ENCODE measurements at regions not wholly inside any gene's neighbourhood (a gene's known extent, or its start where the extent isn't known, plus 50 kb on each side); places are given as distances from the start of the nearest gene placed in this dataset.

GRCh38 chr6:41466437-41466990 is 79.7 kb upstream of the FOXP4 start:
- FAIRE-seq (no peak), ATAC-seq (no peak), DNase-seq (ENCODE audit: low read depth in 1 of 2, low spot score in 1 of 2) (no peak)
- 40% methylated on average over 2 of the region's 2 CpGs for WGBS (ENCODE audit: missing lambda C conversion rate)
- Histone ChIP-seq H3K4me2 (no peak overlapping the region), H3K27ac (no peak overlapping the region), H3K4me1 (peaks cover 7% of the 10 kb centered on the region; the same call in 2 of the 3 replicates), H3K9me3 (no peaks in the 10 kb centered on the region), H3K4me3 (no peak overlapping the region)
- ChIA-PET CTCF (interaction anchor here (2.0 kb wide), 1 partner anchor 42 kb away, joined by 7 read pairs; no protein-coding TSS in a partner anchor), POLR2A (no interaction called here)
- no peak for TF ChIP-seq ESRRA (IDR thresholded peaks at IDR 0.05; ENCODE audit: borderline replicate concordance, low read length)
- TF ChIP-seq CBX8 (IDR thresholded peaks at IDR 0.05): no peak
- TF ChIP-seq RFX5 (IDR thresholded peaks at IDR 0.05): no peak
- TF ChIP-seq, protein P1, sequence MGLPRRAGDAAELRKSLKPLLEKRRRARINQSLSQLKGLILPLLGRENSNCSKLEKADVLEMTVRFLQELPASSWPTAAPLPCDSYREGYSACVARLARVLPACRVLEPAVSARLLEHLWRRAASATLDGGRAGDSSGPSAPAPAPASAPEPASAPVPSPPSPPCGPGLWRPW (IDR thresholded peaks at IDR 0.05): no peak
- TF ChIP-seq CHD4 (IDR thresholded peaks at IDR 0.05; ENCODE audit: borderline replicate concordance): no peak
- TF ChIP-seq CHD2 (IDR thresholded peaks at IDR 0.05; ENCODE audit: low read length, partially characterized antibody): no peak
- no peak for TF ChIP-seq E2F6 (IDR thresholded peaks at IDR 0.05; ENCODE audit: borderline replicate concordance, low read depth)
- TF ChIP-seq, protein P2, sequence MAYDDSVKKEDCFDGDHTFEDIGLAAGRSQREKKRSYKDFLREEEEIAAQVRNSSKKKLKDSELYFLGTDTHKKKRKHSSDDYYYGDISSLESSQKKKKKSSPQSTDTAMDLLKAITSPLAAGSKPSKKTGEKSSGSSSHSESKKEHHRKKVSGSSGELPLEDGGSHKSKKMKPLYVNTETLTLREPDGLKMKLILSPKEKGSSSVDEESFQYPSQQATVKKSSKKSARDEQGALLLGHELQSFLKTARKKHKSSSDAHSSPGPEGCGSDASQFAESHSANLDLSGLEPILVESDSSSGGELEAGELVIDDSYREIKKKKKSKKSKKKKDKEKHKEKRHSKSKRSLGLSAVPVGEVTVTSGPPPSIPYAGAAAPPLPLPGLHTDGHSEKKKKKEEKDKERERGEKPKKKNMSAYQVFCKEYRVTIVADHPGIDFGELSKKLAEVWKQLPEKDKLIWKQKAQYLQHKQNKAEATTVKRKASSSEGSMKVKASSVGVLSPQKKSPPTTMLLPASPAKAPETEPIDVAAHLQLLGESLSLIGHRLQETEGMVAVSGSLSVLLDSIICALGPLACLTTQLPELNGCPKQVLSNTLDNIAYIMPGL (CRISPR knock-in tag; IDR thresholded peaks at IDR 0.05; ENCODE audit: borderline replicate concordance): no peak
- no peak for TF ChIP-seq ZFP36 (IDR thresholded peaks at IDR 0.05; ENCODE audit: borderline replicate concordance, partially characterized antibody)
- no peak for TF ChIP-seq HDAC2 (IDR thresholded peaks at IDR 0.05)
- no peak for TF ChIP-seq TP53 (CRISPR knock-in tag; IDR thresholded peaks at IDR 0.05)
- no peak for TF ChIP-seq KDM5A (IDR thresholded peaks at IDR 0.05)
- no peak for TF ChIP-seq RNF2 (IDR thresholded peaks at IDR 0.05; ENCODE audit: borderline replicate concordance, low read depth)

GRCh38 chr6:41467061-41467460 is 79.1 kb upstream of the FOXP4 start:
- peaks cover 7% of the 10 kb centered on the region; the same call in 2 of the 3 replicates for H3K4me1 ChIP-seq
- POLR2A ChIA-PET: no interaction called here
- CTCF ChIA-PET: interaction anchor here (2.0 kb wide), 1 partner anchor 43 kb away, joined by 7 read pairs; no protein-coding TSS in a partner anchor
- FAIRE-seq (no peak), ATAC-seq (no peak), DNase-seq (ENCODE audit: low read depth in 1 of 2, low spot score in 1 of 2) (no peak)
- H3K27ac ChIP-seq: no peak overlapping the region
- H3K4me2 ChIP-seq: no peak overlapping the region
- H3K9me3 ChIP-seq: no peaks in the 10 kb centered on the region
- H3K4me3 ChIP-seq: no peak overlapping the region
- WGBS (ENCODE audit: missing lambda C conversion rate): 74% methylated on average over 8 of the region's 10 CpGs
- TF ChIP-seq EHF (CRISPR knock-in tag; IDR thresholded peaks at IDR 0.05) (no peak), CBX2 (IDR thresholded peaks at IDR 0.05; ENCODE audit: borderline replicate concordance, low read depth) (no peak), MAFK (IDR thresholded peaks at IDR 0.05; ENCODE audit: partially characterized antibody) (no peak), POLR2AphosphoS2 (conservative IDR thresholded peaks at IDR 0.05; ENCODE audit: low read length) (no peak), ESRRA (IDR thresholded peaks at IDR 0.05; ENCODE audit: borderline replicate concordance, low read length) (no peak), SREBF2 (IDR thresholded peaks at IDR 0.05) (no peak), ZC3H11A (IDR thresholded peaks at IDR 0.05) (no peak), GATA3 (IDR thresholded peaks at IDR 0.05; ENCODE audit: borderline replicate concordance) (no peak), CHD4 (IDR thresholded peaks at IDR 0.05; ENCODE audit: borderline replicate concordance) (no peak), FOXS1 (CRISPR knock-in tag; IDR thresholded peaks at IDR 0.05) (no peak), NFE2L2 (conservative IDR thresholded peaks at IDR 0.05; ENCODE audit: low read length) (no peak)
